Fibroblast of gingiva (primary cell): ENCODE measurements at regions not wholly inside any gene's neighbourhood (a gene's known extent, or its start where the extent isn't known, plus 50 kb on each side); places are given as distances from the start of the nearest gene placed in this dataset.

Source experiments
- DNase-seq: peaks from one replicate; pipeline ENCODE4 v3.0.0-alpha.2; 2011; ENCODE audit warnings: low read depth

DNA sequence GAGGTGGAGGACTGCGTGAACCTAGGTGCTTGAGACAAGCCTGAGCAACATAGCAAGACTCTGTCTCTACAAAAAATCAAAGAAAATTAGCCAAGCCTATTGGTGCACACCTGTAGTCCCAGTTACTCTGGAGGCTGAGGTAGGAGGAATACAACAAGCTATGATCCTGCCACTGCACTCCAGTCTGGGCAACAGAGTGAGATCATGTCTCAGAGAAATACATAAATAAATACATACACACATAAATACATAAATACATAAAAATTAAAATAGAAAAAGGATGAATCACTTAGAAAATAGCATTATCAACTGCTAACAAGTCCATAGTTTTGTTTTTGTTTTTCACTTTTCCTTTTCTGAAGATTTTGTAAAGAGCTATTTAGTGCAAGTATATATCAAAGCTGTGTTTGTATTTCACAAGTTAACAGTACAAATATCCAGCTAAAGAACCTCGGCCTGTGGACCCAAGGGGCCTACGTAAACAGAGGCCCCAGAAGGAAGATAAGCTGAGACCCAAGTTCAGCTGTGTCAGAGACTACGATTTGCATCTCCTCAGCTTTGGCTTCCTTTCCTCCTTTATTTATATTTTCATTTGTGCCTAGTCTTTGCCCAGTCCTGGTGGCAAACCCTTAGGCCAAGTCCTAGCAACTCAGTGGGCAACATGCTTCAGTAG is 67.1 kb upstream of the ROBO2 start:
- no peak for DNase-seq

GRCh38 chr3:76976996-76977395 is 62.9 kb upstream of the ROBO2 start:
- no peak for DNase-seq

DNA sequence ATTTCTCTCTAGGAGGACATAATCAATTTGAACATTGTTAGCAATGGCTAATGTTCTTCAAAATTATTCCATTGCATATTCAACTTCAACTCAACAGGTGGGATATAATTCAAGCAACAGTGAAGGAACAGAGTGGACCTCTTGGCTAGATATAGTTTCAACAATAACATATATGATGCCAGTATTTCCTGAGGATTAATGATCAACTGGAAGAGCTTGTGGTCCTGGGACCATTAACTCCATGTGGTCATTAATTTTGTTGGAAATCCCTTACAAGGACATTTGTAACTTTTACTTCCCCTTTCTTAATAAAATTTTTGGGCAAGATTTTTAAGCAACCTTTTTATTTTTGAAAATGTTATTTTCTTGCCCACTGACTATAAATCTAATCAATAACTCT is 54.3 kb upstream of the ROBO2 start:
- DNase-seq: no peak

DNA sequence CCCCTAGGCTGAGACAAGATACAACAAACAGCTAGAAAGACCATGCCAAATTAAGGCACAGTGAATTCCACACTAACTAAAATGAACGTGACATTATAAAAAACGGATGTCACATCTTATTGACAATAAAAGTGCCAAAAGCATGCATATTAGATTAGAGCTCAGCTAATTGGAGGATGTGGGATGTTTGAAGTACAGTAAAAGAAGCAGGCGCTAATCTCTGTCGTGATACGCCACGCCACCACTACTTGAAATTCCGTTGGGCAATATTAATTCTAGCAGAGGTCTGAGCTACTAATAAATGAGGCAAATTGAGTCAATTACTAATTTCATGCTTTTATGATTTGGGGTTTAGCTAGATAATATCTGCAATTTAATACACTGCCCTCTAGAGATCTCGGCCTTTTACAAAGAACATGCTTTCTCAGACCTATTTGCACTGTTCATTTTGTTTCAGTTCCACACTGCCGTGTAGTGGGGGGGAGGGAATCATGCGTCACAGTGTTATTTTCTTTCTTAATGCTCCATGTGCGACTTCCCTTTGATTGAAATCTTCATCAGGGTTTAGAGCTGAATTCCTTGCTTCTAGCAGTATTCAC is 52.9 kb upstream of the ROBO2 start:
- no peak for DNase-seq
